Spinal cord (tissue), 9 donors: ENCODE measurements at regions not wholly inside any gene's neighbourhood (a gene's known extent, or its start where the extent isn't known, plus 50 kb on each side); places are given as distances from the start of the nearest gene placed in this dataset.
A peak's percentile ranks its signal among the peaks of the same experiment; 100 is the strongest.

Source experiments
- DNase-seq, 6 donors: peaks; one replicate each; pipeline versions ENCODE4 v3.0.0 to v3.0.0-alpha.2; 2013 to 2015; ENCODE audit warnings: low spot score in 6 of 6, low read depth in 4 of 6
- H3K27ac ChIP-seq: one replicate; pipeline ENCODE4 v1.5.1; 2013; ENCODE audit warnings: low read depth, low read length, control low read depth
- H3K27me3 ChIP-seq: one replicate; pipeline ENCODE4 v1.6.1; 2013; ENCODE audit warnings: low read length; ENCODE audit not compliant: control insufficient read depth, insufficient read depth
- H3K36me3 ChIP-seq: one replicate; pipeline ENCODE4 v1.6.1; 2013; ENCODE audit warnings: low read length; ENCODE audit not compliant: control insufficient read depth, insufficient read depth
- H3K4me1 ChIP-seq: one replicate; pipeline ENCODE4 v1.6.1; 2013; ENCODE audit warnings: low read length; ENCODE audit not compliant: control insufficient read depth, insufficient read depth
- H3K4me3 ChIP-seq: one replicate; pipeline ENCODE4 v1.5.1; 2013; ENCODE audit warnings: low read depth, low read length, control low read depth
- H3K9me3 ChIP-seq: one replicate; pipeline ENCODE4 v1.6.1; 2013; ENCODE audit warnings: low read length; ENCODE audit not compliant: control insufficient read depth, insufficient read depth
- WGBS: methylation state at CpG from one replicate; pipeline ENCODE4 v1.1.5; 2013; ENCODE audit warnings: missing lambda C conversion rate; ENCODE audit not compliant: insufficient coverage; 5-methylcytosine and 5-hydroxymethylcytosine counted together
- donor health status: healthy.

GRCh38 chr1:95731466-95731865 is 497.5 kb downstream of the RWDD3 start:
- H3K27ac ChIP-seq = no peak overlapping the region
- no peak overlapping the region for H3K4me3 ChIP-seq
- DNase-seq = no peak
- H3K9me3 ChIP-seq = no peaks in the 10 kb centered on the region
- H3K27me3 ChIP-seq = no peaks in the 10 kb centered on the region
- H3K36me3 ChIP-seq = no peaks in the 10 kb centered on the region
- H3K4me1 ChIP-seq = no peaks in the 10 kb centered on the region

DNA sequence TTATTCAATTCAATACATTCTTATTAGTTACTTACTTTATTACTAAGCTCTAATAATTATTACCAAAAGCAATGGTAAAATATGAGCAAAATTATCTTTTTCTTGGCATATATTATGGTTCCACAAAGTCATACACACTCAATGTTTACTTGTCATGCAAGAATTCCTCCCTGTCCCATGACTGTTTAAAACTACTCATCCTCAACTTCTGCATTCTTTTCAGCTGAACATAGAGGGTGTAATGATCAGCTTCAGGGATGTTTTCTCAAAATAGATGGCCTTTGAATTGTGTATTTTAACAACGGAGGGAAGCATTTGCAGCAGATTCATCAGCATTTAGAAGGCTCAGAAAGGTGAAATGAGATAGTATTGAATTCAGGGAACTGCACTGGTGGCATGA is 499.0 kb downstream of the RWDD3 start:
- Histone ChIP-seq H3K27me3 (no peaks in the 10 kb centered on the region), H3K36me3 (no peaks in the 10 kb centered on the region), H3K4me3 (no peak overlapping the region), H3K4me1 (no peaks in the 10 kb centered on the region), H3K9me3 (no peaks in the 10 kb centered on the region), H3K27ac (no peak overlapping the region)
- no peak for DNase-seq
- 83% methylated on average over 1 of the region's 1 CpG for WGBS

DNA sequence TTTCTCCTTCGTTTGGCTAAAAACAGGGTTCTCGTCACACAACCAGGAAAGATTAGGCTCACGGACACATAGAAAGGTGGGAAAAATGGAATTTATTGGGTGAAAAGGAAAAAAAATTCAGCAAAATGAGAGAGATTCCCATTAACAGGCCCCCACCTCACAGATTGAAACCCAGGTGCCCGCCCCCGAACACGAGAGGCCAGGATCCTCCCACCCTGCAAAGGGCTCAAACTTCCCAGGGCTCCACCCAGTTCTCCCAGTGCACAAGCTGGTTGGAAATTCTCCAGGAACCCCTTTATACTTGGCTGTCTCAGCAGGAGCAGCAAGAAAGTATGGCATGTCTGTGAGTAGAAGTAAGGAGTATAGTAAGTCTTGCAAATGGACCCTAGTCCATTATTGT is 499.7 kb downstream of the RWDD3 start:
- DNase-seq = no peak
- 95% methylated on average over 3 of the region's 6 CpGs for WGBS
- no peaks in the 10 kb centered on the region for H3K9me3 ChIP-seq
- no peaks in the 10 kb centered on the region for H3K4me1 ChIP-seq
- no peak overlapping the region for H3K4me3 ChIP-seq
- no peak overlapping the region for H3K27ac ChIP-seq
- no peaks in the 10 kb centered on the region for H3K27me3 ChIP-seq
- no peaks in the 10 kb centered on the region for H3K36me3 ChIP-seq

DNA sequence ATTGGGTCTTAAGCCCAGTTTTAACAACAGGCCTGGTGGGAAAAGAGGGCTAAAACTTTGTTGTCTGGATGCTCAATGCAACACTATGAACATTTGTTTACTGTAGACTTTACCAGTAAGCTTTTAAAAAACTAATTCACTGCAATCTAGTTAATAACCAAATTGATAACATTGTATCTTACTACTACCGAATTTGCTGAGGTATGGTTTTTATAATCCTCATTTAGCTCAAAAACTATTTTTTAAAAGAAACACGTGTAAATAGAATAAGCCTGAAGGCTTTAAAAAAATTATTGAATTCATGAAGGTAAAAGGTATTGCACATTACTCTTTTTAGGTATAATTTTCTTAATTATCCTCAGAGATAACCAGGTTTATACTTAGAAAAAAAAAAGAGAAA is 500.6 kb downstream of the RWDD3 start:
- Histone ChIP-seq H3K36me3 (no peaks in the 10 kb centered on the region), H3K27ac (no peak overlapping the region), H3K4me3 (no peak overlapping the region), H3K4me1 (no peaks in the 10 kb centered on the region), H3K27me3 (no peaks in the 10 kb centered on the region), H3K9me3 (no peaks in the 10 kb centered on the region)
- no peak for DNase-seq
- WGBS = no CpG with 5 or more reads among the region's 2 CpGs

DNA sequence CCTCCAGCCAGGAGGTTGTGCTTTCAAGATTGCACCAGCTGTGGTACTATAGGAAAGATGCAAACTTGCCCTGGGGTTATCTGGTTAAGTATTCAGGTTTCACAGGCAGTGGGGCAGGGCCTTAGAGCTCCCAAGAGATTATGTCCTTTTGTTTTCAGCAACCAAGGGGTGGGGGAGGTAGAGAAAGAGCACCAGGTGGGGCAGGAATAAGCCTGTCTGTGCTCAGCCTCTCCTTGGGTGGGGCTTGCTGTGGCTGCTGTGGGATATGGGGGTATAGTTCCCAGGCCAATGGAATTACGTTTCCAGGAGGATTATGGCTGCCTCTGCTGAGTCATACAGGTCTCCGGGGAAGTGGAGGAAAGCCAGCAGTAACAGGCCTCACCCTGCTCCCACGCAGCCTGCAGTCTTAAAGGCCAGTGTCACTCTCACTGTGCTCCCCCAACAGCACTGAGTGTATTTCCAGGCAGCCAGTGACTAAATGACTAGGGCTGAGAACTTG is 508.6 kb downstream of the RWDD3 start:
- Histone ChIP-seq H3K9me3 (no peaks in the 10 kb centered on the region), H3K4me1 (no peaks in the 10 kb centered on the region), H3K36me3 (no peaks in the 10 kb centered on the region), H3K27ac (no peak overlapping the region), H3K27me3 (no peaks in the 10 kb centered on the region), H3K4me3 (no peak overlapping the region)
- 61% methylated on average over 3 of the region's 3 CpGs for WGBS
- no peak for DNase-seq

GRCh38 chr1:95744731-95745130 is 510.7 kb downstream of the RWDD3 start:
- WGBS = no CpG with 5 or more reads among the region's 2 CpGs
- Histone ChIP-seq H3K9me3 (no peaks in the 10 kb centered on the region), H3K27ac (no peak overlapping the region)

DNA sequence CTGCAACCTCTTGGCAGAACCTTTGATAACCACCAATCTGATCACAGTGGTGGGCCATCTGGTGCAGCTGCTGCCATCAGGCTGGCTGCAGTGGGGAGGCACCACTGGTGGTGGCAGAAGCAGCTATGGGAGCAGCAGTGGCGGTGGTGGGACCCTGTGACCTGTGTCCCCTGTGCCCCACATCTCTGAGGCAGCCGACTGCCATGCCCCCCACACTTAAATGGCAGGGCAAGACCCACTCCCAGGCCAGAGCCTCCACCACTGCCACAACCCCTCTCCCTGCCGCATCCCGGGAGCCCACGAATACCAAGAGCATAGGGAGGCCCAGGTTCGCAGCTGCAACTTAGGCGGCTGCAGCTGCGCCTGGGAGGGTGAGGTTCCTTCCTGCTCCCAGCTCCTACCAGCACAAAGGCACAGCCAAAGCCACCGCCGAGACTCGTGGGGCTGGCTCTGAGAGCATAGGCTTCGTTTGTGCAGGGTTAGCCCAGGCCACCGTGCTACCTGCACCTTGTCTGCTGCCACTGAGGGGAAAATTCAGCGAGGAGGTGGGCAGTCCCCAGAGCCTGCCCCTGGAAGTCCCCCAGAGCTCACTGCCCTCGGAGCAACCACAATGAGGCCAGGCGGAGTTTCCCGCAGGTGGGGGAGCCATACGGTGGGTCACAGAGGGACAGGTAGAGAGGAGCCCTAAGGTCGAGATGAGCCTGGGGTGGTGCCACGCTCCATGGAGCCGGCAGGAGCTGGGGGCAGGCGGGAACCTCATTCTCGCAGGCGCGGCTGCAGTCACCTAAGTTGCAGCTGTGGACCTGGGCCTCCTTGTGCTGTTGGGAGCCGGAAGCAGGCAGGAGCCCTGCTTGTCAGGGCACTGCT is 518.7 kb downstream of the RWDD3 start:
- Histone ChIP-seq H3K36me3 (no peaks in the 10 kb centered on the region), H3K4me1 (no peaks in the 10 kb centered on the region), H3K27ac (no peak overlapping the region), H3K9me3 (peaks cover 5% of the 10 kb centered on the region), H3K27me3 (no peaks in the 10 kb centered on the region), H3K4me3 (no peak overlapping the region)
- 98% methylated on average over 25 of the region's 26 CpGs for WGBS
- no peak for DNase-seq

More at GRCh38 chr1:95744731-95745130, 510.7 kb downstream of the RWDD3 start:
- Histone ChIP-seq H3K36me3 (no peaks in the 10 kb centered on the region), H3K4me3 (no peak overlapping the region), H3K4me1 (no peaks in the 10 kb centered on the region), H3K27me3 (no peaks in the 10 kb centered on the region)
- DNase-seq = no peak

DNA sequence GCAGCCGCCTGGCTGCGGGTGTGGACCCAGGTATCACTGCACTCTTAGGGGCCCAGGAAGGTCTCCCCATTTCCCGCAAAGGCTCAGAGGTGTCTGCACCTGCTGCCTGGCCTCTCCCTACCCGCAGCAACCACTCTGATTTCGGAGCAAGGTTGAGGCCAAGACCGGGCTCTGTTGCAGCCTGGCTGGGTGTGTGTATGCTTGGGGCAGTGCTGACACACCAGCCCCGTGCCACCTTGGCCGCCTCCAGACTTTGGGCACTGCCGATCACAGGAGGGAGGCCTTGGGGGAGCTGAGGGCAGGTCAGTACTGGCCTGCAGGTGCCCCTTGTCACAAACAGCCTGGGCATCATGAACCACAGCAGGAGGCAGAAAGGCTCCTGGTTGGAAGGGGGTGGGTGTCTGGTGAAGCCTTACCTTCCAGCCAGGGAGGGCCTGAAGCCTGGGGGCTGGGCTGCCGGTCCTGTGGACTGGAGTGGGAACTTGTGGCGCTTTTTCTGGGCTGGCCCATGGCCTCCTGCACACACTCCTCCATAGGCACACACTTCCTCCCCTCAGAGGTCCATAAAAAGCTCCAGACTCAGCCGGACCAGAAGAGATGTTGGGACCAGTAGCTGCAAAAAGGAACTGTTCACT is 519.5 kb downstream of the RWDD3 start:
- DNase-seq = no peak
- Histone ChIP-seq H3K27me3 (no peaks in the 10 kb centered on the region), H3K27ac (no peak overlapping the region), H3K4me3 (no peak overlapping the region), H3K4me1 (no peaks in the 10 kb centered on the region), H3K36me3 (no peaks in the 10 kb centered on the region), H3K9me3 (peaks cover 5% of the 10 kb centered on the region)
- 95% methylated on average over 12 of the region's 12 CpGs for WGBS

DNA sequence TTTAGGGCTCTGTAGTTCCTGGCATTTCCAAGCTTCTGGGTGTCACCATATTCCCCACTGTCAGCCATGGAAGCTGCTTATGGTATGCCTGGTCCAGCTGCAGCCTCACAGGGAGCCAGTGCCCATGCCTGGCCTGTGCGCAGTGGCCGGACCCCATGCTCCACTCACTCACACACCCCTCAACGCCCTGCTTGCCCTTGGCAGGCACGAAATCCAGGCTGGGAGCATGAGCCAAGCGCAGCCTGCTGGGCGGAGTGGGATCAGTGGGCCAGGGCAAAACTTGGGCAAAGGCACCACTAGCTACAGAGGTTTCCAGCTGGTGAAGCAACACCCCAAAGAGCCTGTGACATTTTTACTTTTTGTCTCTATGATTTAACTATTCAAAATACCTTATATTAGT is 520.4 kb downstream of the RWDD3 start:
- Histone ChIP-seq H3K4me3 (no peak overlapping the region), H3K4me1 (no peaks in the 10 kb centered on the region), H3K27me3 (no peaks in the 10 kb centered on the region), H3K27ac (no peak overlapping the region), H3K36me3 (no peaks in the 10 kb centered on the region), H3K9me3 (peaks cover 5% of the 10 kb centered on the region)
- DNase-seq = no peak
- WGBS = 88% methylated on average over 6 of the region's 6 CpGs

DNA sequence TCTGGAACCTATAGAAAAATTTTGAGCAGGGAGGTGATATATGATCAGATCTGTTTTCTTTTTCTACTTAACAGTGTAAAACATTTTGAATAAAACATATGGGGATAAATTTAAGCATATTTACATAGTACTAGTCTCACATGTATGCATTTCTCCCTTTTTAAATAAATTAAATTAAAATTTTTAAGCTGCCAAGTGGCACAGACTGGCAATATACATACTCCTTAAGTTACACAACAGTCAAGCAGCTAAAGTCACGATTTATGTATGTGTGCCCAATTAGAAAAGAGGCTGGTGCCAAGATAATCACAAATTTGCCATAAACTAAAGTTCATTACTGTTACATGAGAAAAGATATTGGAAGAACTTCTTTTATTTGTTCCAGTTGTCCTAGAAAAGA is 532.0 kb downstream of the RWDD3 start:
- H3K9me3 ChIP-seq = no peaks in the 10 kb centered on the region
- no peaks in the 10 kb centered on the region for H3K4me1 ChIP-seq
- no CpG with 5 or more reads among the region's 1 CpG for WGBS
- no peaks in the 10 kb centered on the region for H3K36me3 ChIP-seq
- peak in 1 of 6 donors; percentile 55 for DNase-seq
- no peak overlapping the region for H3K27ac ChIP-seq
- H3K27me3 ChIP-seq = no peaks in the 10 kb centered on the region
- no peak overlapping the region for H3K4me3 ChIP-seq
